ENCODE measurements at regions not wholly inside any gene's neighbourhood (a gene's known extent, or its start where the extent isn't known, plus 50 kb on each side); places are given as distances from the start of the nearest gene placed in this dataset.

GRCh38 chr3:89624494-89624893 is 517.1 kb downstream of the EPHA3 start:
- Histone ChIP-seq H3K27me3 (no peaks in the 10 kb centered on the region), H3K36me3 (no peaks in the 10 kb centered on the region), H3K4me1 (no peaks in the 10 kb centered on the region), H3K9me3 (no peaks in the 10 kb centered on the region), H3K4me3 (no peak overlapping the region), H3K27ac (no peak overlapping the region)
- no peak for ATAC-seq
- 84 to 96% methylated on average over 4 of the region's 4 CpGs for WGBS, 2 donors (ENCODE audit: low coverage in 1 of 2)
- no peak for TF ChIP-seq POLR2A (IDR thresholded peaks at IDR 0.05)
- TF ChIP-seq CTCF (IDR thresholded peaks at IDR 0.05): no peak
- TF ChIP-seq EP300 (IDR thresholded peaks at IDR 0.05): no peak
- no peak for TF ChIP-seq POLR2AphosphoS5 (IDR thresholded peaks at IDR 0.05)

GRCh38 chr3:89625945-89626344 is 518.5 kb downstream of the EPHA3 start:
- ATAC-seq: no peak
- Histone ChIP-seq H3K27me3 (no peaks in the 10 kb centered on the region), H3K4me1 (no peaks in the 10 kb centered on the region), H3K9me3 (no peaks in the 10 kb centered on the region), H3K36me3 (no peaks in the 10 kb centered on the region), H3K4me3 (no peak overlapping the region), H3K27ac (no peak overlapping the region)
- TF ChIP-seq POLR2A (IDR thresholded peaks at IDR 0.05): no peak
- TF ChIP-seq EP300 (IDR thresholded peaks at IDR 0.05): no peak
- TF ChIP-seq CTCF (IDR thresholded peaks at IDR 0.05): no peak
- TF ChIP-seq POLR2AphosphoS5 (IDR thresholded peaks at IDR 0.05): no peak
- 70 to 79% methylated on average over 2 of the region's 2 CpGs for WGBS, 2 donors (ENCODE audit: low coverage in 1 of 2)

- Histone ChIP-seq H3K4me3 (no peak overlapping the region), H3K36me3 (no peaks in the 10 kb centered on the region), H3K9me3 (no peaks in the 10 kb centered on the region), H3K4me1 (no peaks in the 10 kb centered on the region), H3K27ac (no peak overlapping the region), H3K27me3 (no peaks in the 10 kb centered on the region)
- WGBS, 2 donors (ENCODE audit: low coverage in 1 of 2): 68 to 71% methylated on average over 4 to 5 of the region's 5 CpGs
- ATAC-seq: no peak
- TF ChIP-seq POLR2A (IDR thresholded peaks at IDR 0.05) (no peak), EP300 (IDR thresholded peaks at IDR 0.05) (no peak), POLR2AphosphoS5 (IDR thresholded peaks at IDR 0.05) (no peak), CTCF (IDR thresholded peaks at IDR 0.05) (no peak)
These were observed 521.6 kb downstream of the EPHA3 start for GRCh38 chr3:89628856-89629670.

GRCh38 chr3:89635137-89635536 is 527.7 kb downstream of the EPHA3 start:
- ATAC-seq: no peak
- Histone ChIP-seq H3K4me3 (no peak overlapping the region), H3K4me1 (no peaks in the 10 kb centered on the region), H3K36me3 (no peaks in the 10 kb centered on the region), H3K27me3 (no peaks in the 10 kb centered on the region), H3K9me3 (peaks cover 0 to 4% (median 0%) of the 10 kb centered on the region in 3 donors), H3K27ac (no peak overlapping the region)
- no peak for TF ChIP-seq EP300 (IDR thresholded peaks at IDR 0.05)
- TF ChIP-seq POLR2AphosphoS5 (IDR thresholded peaks at IDR 0.05): no peak
- no peak for TF ChIP-seq CTCF (IDR thresholded peaks at IDR 0.05)
- TF ChIP-seq POLR2A (IDR thresholded peaks at IDR 0.05): no peak

- H3K27ac ChIP-seq: no peak overlapping the region
- H3K27me3 ChIP-seq: no peaks in the 10 kb centered on the region
- TF ChIP-seq CTCF (IDR thresholded peaks at IDR 0.05) (no peak), POLR2AphosphoS5 (IDR thresholded peaks at IDR 0.05) (no peak), EP300 (IDR thresholded peaks at IDR 0.05) (no peak), POLR2A (IDR thresholded peaks at IDR 0.05) (no peak)
- H3K9me3 ChIP-seq: peaks cover 0 to 5% (median 0%) of the 10 kb centered on the region in 3 donors
- ATAC-seq: no peak
- H3K4me1 ChIP-seq: no peaks in the 10 kb centered on the region
- no peak overlapping the region for H3K4me3 ChIP-seq
- no peaks in the 10 kb centered on the region for H3K36me3 ChIP-seq
- WGBS, 2 donors (ENCODE audit: low coverage in 1 of 2): 20 to 57% methylated on average over 1 of the region's 1 CpG
These were observed 537.3 kb downstream of the EPHA3 start for GRCh38 chr3:89644716-89645115.

All from gastroesophageal sphincter (tissue), 4 donors.